Upper lobe of left lung (tissue), 6 donors: ENCODE measurements at regions not wholly inside any gene's neighbourhood (a gene's known extent, or its start where the extent isn't known, plus 50 kb on each side); places are given as distances from the start of the nearest gene placed in this dataset.
A peak's percentile ranks its signal among the peaks of the same experiment; 100 is the strongest.
"Not testable (repeated sequence)": the region's sequence is repeated elsewhere in the genome, so short reads cannot be mapped to it uniquely, and the experiment has no call there.

Source experiments
- ATAC-seq, 2 donors: fragments of 200-7000 bp; cut with Tn5 transposase; one replicate each; pipeline ENCODE4 v1.9.1; 2022; ENCODE audit warnings: mild to moderate bottlenecking in 2 of 2, moderate library complexity in 2 of 2; ENCODE audit not compliant: low FRiP score in 2 of 2
- DNase-seq, 2 donors: peaks; one replicate each; pipeline ENCODE4 v3.0.0-alpha.2; 2019 to 2020
- H3K27ac ChIP-seq, 4 donors: fragments of 200-600 bp; sonication (generic); one replicate each; pipeline ENCODE4 v1.5.1; 2016 to 2019
- H3K27me3 ChIP-seq, 4 donors: fragments of 200-600 bp; sonication (generic); one replicate each; pipeline ENCODE4 v1.5.1; 2017 to 2019
- H3K36me3 ChIP-seq, 4 donors: fragments of 200-600 bp; sonication (generic); one replicate each; pipeline ENCODE4 v1.5.1; 2016 to 2019
- H3K4me1 ChIP-seq, 4 donors: fragments of 200-600 bp; sonication (generic); one replicate each; pipeline ENCODE4 v1.5.1; 2018 to 2019
- H3K4me3 ChIP-seq, 4 donors: fragments of 200-600 bp; sonication (generic); one replicate each; pipeline ENCODE4 v1.5.1; 2017 to 2019; ENCODE audit warnings: mild to moderate bottlenecking in 2 of 4, moderate library complexity in 1 of 4
- H3K9me3 ChIP-seq, 4 donors: fragments of 200-600 bp; sonication (generic); one replicate each; pipeline ENCODE4 v1.5.1; 2018 to 2019
- EP300 ChIP-seq, 4 donors: sonication (generic); formaldehyde crosslinking; IDR thresholded peaks; one replicate each; pipeline ENCODE4 v1.5.1; 2017; ENCODE audit warnings: antibody characterized with exemption in 4 of 4, control low read depth in 2 of 4
- POLR2A ChIP-seq, 4 donors: fragments of 450-650 bp; IDR thresholded peaks; one replicate each; pipeline ENCODE4 v1.5.1; 2016 to 2017; ENCODE audit warnings: antibody characterized with exemption in 4 of 4, mild to moderate bottlenecking in 2 of 4
- POLR2AphosphoS5 ChIP-seq, 2 donors: sonication (generic); formaldehyde crosslinking; IDR thresholded peaks; one replicate each; pipeline ENCODE4 v1.5.1; 2017; ENCODE audit warnings: antibody characterized with exemption in 2 of 2
- WGBS, 2 donors: methylation state at CpG; one replicate each; pipeline ENCODE4 v1.1.5; 2017 to 2018; 5-methylcytosine and 5-hydroxymethylcytosine counted together
- TF ChIP-seq, protein P1 (sequence below), 6 experiments: fragments of 450-650 bp in 4 of 6; fragments of 200-600 bp in 2 of 6; sonication (generic) in 2 of 6; IDR thresholded peaks; one replicate each; pipeline ENCODE4 v1.5.1; 2016 to 2019; ENCODE audit warnings: antibody characterized with exemption in 6 of 6
- donor health status: DM: no; HTN: no; CAD: no; lungs with moderate emphysema.
- donor health status: DM: no; HTN: yes; CAD: no; lungs with severe emphysema.

DNA sequence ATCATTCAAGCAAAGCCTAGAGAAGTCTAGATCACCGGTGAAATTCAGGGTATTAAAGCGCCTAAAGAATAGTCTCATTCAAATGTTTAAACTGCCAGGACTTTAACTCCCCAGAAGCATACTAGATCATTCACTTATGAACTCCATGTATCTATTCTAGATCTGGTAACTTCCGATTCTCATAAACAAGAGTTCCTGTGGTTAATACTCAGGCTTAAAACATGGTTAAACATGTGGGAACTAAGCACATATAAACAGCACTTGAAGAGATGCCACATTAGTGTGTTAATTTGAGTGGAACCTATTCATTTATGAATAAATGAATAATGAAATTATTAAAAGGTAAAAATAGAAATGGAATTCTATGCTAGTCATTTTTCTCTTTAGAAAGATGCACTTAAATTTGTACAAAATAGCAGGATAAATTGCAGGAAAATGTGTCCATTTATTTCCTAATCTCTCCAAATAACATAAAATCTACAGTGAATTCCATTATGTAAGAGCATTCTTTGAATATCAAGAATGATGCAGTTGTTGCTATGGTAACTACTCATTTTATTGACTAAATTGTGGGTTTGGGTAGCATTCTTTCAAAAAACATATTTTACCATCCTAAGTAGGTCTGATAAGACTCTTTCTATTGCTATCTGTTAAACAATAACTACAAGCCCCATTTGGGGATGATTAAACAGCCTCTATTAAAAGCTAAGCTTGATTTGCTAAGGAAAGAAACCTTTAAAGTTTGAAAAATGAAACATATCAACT lies 147.6 kb upstream of the TMEM168 start:
- WGBS, 2 donors: 74 to 83% methylated on average over 3 of the region's 3 CpGs
- Histone ChIP-seq H3K27me3 (no peaks in the 10 kb centered on the region), H3K9me3 (no peaks in the 10 kb centered on the region), H3K4me1 (peaks cover 17 to 23% (median 18%) of the 10 kb centered on the region in 4 donors), H3K4me3 (peak overlapping the region in 1 of 4 donors; percentile 71), H3K36me3 (no peaks in the 10 kb centered on the region), H3K27ac (no peak overlapping the region)
- TF ChIP-seq POLR2AphosphoS5 (IDR thresholded peaks at IDR 0.05): no peak
- no peak for TF ChIP-seq POLR2A (IDR thresholded peaks at IDR 0.05)
- no peak for ATAC-seq
- DNase-seq: no peak

DNA sequence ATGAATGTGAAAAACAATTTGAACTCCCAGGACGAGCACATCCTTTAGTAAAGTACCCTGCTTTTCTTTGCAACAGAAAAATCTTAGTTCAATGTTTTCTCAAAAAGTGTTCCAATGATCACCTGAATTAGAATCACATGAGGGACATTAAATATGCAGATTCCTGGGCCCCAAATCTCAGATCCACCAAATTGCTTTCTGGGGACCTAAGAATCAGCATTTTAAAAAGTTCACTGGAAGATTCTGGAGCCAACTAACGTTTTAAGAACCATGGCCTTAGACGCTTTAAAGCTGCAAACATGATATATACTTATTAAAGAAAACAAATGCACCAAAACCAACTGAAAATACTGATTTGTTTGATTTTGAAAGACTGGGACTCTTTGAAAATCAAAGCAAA lies 143.4 kb upstream of the TMEM168 start:
- DNase-seq: no peak

DNA sequence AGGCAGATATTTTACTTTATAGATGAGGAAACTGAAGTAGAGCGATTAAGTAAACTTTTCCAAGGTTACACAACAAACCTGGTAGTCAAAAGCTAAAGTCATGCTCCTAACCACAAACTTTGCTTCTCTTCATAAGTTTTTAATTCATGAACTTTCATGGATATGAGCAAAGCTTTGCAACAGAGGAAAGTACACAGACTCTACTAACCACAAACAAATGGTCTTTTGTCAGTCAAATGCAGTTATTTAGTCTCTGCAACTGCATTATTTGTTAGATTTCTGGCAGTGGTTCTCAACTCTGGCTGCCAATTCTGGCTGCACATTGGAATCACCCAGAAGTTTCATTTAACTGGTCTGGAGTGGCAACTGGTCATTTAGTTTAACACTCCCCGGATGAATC lies 140.6 kb upstream of the TMEM168 start:
- WGBS, 2 donors: 63 to 77% methylated on average over 2 of the region's 2 CpGs
- Histone ChIP-seq H3K4me3 (no peak overlapping the region), H3K9me3 (no peaks in the 10 kb centered on the region), H3K27me3 (no peaks in the 10 kb centered on the region), H3K27ac (no peak overlapping the region), H3K36me3 (no peaks in the 10 kb centered on the region), H3K4me1 (peaks cover 5 to 13% (median 8%) of the 10 kb centered on the region in 4 donors)
- TF ChIP-seq EP300 (IDR thresholded peaks at IDR 0.05) (no peak), POLR2AphosphoS5 (IDR thresholded peaks at IDR 0.05) (no peak), POLR2A (IDR thresholded peaks at IDR 0.05) (no peak)
- TF ChIP-seq, protein P1, sequence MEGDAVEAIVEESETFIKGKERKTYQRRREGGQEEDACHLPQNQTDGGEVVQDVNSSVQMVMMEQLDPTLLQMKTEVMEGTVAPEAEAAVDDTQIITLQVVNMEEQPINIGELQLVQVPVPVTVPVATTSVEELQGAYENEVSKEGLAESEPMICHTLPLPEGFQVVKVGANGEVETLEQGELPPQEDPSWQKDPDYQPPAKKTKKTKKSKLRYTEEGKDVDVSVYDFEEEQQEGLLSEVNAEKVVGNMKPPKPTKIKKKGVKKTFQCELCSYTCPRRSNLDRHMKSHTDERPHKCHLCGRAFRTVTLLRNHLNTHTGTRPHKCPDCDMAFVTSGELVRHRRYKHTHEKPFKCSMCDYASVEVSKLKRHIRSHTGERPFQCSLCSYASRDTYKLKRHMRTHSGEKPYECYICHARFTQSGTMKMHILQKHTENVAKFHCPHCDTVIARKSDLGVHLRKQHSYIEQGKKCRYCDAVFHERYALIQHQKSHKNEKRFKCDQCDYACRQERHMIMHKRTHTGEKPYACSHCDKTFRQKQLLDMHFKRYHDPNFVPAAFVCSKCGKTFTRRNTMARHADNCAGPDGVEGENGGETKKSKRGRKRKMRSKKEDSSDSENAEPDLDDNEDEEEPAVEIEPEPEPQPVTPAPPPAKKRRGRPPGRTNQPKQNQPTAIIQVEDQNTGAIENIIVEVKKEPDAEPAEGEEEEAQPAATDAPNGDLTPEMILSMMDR (IDR thresholded peaks at IDR 0.05): no peak
- peak in 1 of 2 donors; percentile 50 for ATAC-seq
- DNase-seq: no peak

More for the DNA sequence above, 143.4 kb upstream of the TMEM168 start:
- TF ChIP-seq, protein P1 (IDR thresholded peaks at IDR 0.05): no peak
- TF ChIP-seq POLR2A (IDR thresholded peaks at IDR 0.05) (no peak), EP300 (IDR thresholded peaks at IDR 0.05) (no peak), POLR2AphosphoS5 (IDR thresholded peaks at IDR 0.05) (no peak)
- 87 to 89% methylated on average over 3 of the region's 3 CpGs for WGBS, 2 donors
- H3K27me3 ChIP-seq: no peaks in the 10 kb centered on the region
- no peak overlapping the region for H3K4me3 ChIP-seq
- no peak overlapping the region for H3K27ac ChIP-seq
- no peaks in the 10 kb centered on the region for H3K9me3 ChIP-seq
- ATAC-seq: no peak
- H3K4me1 ChIP-seq: peaks cover 18 to 26% (median 18%) of the 10 kb centered on the region in 4 donors
- H3K36me3 ChIP-seq: no peaks in the 10 kb centered on the region

DNA sequence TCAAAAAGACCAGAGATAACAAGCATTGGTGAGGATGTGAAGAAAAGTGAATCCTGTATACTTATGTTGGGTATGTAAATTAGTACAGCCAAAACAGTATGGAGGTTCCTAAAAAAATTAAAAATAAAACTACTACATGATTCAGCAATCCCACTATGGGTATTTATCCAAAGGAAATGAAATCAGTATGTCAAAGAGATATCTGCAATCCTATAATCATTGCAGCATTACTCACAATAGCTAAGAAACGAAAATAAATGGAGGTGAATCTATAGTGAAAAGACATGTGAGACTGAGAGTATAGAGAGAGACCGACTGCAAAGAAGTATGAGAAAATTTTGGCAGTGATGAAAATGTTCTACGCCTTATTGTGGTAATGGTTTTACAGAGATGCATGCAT lies 139.2 kb upstream of the TMEM168 start:
- H3K36me3 ChIP-seq: no peaks in the 10 kb centered on the region
- peaks cover 5 to 13% (median 8%) of the 10 kb centered on the region in 4 donors for H3K4me1 ChIP-seq
- no peaks in the 10 kb centered on the region for H3K9me3 ChIP-seq
- TF ChIP-seq POLR2A (IDR thresholded peaks at IDR 0.05) (no peak), POLR2AphosphoS5 (IDR thresholded peaks at IDR 0.05) (no peak)
- no peak overlapping the region for H3K27ac ChIP-seq
- ATAC-seq (no peak), DNase-seq (no peak)
- H3K27me3 ChIP-seq: no peaks in the 10 kb centered on the region
- H3K4me3 ChIP-seq: no peak overlapping the region
- 91 to 92% methylated on average over 3 of the region's 3 CpGs for WGBS, 2 donors

DNA sequence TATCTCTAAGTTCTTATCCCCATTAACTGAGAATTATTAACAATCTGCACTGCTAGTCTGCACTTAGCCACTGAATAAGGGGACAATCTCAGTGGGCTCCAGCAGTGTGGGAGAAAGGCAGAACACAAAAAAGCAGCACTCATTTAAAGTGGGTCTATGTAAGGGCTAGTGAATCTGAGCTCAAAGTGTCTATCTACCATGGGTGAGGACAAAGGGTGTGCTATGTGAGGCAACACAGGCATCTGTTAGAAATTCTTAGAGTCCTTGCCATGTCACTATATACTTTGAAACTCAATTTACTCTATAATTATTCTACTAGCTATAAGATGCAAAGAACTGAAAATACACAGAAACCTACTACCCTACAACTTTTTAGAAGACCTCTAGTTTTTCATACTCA lies 135.8 kb upstream of the TMEM168 start:
- Histone ChIP-seq H3K27me3 (no peaks in the 10 kb centered on the region), H3K4me3 (no peak overlapping the region), H3K4me1 (peaks cover 2 to 6% (median 4%) of the 10 kb centered on the region in 4 donors), H3K36me3 (no peaks in the 10 kb centered on the region), H3K27ac (no peak overlapping the region), H3K9me3 (no peaks in the 10 kb centered on the region)
- TF ChIP-seq EP300 (IDR thresholded peaks at IDR 0.05) (no peak), POLR2A (IDR thresholded peaks at IDR 0.05) (no peak), POLR2AphosphoS5 (IDR thresholded peaks at IDR 0.05) (no peak)
- TF ChIP-seq, protein P1 (IDR thresholded peaks at IDR 0.05): no peak
- no peak for DNase-seq
- ATAC-seq: no peak

DNA sequence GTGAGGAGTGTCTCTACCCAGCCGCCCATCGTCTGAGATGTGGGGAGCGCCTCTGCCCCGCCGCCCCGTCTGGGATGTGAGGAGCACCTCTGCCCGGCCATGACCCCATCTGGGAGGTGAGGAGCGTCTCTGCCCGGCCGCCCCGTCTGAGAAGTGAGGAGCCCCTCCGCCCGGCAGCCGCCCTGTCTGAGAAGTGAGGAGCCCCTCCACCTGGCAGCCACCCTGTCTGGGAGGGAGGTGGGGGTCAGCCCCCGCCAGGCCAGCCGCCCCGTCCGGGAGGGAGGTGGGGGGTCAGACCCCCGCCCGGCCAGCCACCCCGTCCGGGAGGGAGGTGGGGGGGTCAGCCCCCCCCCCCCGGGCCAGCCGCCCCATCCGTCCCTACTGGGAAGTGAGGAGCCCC lies 132.4 kb upstream of the TMEM168 start:
- WGBS, 2 donors: 100% methylated on average over 1 of the region's 25 CpGs
- DNase-seq: peak in 1 of 2 donors; percentile 68
- H3K4me1 ChIP-seq, H3K27ac ChIP-seq, ATAC-seq, H3K9me3 ChIP-seq, H3K27me3 ChIP-seq, H3K36me3 ChIP-seq, H3K4me3 ChIP-seq: not testable (repeated sequence)

DNA sequence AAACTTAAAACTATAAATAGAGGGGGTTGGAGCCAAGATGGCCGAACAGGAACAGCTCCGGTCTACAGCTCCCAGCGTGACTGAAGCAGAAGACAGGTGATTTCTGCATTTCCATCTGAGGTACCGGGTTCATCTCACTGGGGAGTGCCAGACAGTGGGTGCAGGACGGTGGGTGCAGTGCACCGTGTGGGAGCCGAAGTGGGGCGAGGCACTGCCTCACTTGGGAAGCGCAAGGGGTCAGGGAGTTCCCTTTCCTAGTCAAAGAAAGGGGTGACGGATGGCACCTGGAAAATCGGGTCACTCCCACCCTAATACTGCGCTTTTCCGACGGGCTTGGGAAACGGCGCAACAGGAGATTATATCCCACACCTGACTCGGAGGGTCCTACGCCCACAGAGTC lies 126.2 kb upstream of the TMEM168 start:
- H3K4me3 ChIP-seq, H3K27ac ChIP-seq, H3K27me3 ChIP-seq, H3K9me3 ChIP-seq, H3K4me1 ChIP-seq, DNase-seq, ATAC-seq: not testable (repeated sequence)
- H3K36me3 ChIP-seq: peaks cover 0 to 11% (median 4%) of the 10 kb centered on the region in 4 donors
- 96 to 98% methylated on average over 18 of the region's 18 CpGs for WGBS, 2 donors
